Effector CD4-positive, alpha-beta T cell (primary cell): ENCODE measurements at regions not wholly inside any gene's neighbourhood (a gene's known extent, or its start where the extent isn't known, plus 50 kb on each side); places are given as distances from the start of the nearest gene placed in this dataset.
"Not testable (repeated sequence)": the region's sequence is repeated elsewhere in the genome, so short reads cannot be mapped to it uniquely, and the experiment has no call there.

Experiments used
- DNase-seq: peaks from one replicate; pipeline ENCODE4 v3.0.0-alpha.2; 2020

DNA sequence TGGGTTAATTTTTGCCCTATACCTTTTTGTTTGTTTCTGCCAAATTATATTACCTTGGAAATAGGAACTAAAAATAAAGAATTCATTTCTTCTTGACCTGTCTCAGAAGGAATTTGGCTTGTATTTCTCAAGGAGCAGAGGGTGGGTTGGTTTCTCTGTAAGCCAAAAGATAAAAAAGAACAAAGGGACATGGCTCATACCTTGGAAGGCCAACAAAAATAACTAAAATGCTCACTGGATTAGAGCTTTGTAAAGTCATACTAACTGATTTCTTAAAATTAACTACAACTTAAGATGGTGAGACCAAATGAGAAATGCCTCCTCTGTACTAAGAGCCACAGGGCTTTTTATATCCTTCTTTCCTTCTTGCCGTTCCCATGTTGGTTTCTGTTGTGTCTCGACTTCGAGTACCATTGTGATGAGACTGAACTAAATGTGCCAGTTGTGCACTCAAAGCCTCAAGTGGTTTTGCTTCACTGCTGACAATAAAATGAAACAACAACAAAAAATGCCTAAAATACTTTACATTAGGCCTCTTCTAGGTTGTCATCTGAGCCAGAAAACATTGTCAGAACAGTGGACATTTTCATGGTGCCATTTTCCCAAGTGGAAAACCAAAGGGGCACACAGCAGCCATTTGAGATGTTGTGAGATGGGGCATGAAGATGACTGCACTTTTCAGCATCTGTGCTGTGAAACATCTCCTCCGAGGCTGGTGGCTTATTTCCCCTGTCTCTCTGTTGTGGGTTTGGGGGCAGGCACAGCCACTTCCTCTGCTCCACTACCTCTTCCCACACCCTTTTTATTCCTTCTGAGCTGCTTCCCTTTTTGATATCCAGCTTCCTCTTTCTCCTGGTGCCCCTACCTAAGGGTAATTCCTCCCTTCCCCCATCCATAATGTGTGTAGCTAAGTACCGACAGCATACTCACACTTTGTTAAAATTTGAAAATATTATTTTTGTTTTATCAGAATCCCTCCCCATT is 51.8 kb upstream of the AGR3 start:
- DNase-seq = no peak

DNA sequence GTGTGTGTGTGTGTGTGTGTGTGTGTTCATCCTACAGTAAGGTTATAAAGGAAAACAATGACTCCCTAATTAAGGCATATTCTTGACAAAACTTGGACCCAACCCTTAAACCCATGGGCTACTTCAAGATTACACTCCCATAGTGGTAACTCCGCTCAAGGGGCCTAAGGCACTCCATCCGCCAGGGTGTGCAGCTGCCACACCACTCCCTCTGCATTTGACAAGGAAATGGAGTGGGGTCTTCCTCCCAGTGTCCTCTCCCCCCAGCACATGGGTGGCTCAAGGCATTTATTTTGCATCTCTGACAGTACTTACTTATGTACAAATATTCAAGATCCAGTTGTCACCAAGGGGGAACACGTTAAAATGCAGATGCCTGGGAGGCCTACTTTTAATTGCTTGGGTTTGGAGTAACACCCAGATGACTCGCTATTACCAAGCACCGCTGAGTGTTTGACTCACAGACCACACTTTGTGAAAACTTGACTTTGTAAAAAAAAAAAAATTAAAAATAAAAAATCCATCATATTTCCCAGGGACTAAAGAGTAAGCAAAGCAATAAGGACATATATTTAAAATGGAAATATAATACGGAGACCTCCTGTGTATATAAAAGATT is 53.0 kb upstream of the AGR3 start:
- DNase-seq = no peak

DNA sequence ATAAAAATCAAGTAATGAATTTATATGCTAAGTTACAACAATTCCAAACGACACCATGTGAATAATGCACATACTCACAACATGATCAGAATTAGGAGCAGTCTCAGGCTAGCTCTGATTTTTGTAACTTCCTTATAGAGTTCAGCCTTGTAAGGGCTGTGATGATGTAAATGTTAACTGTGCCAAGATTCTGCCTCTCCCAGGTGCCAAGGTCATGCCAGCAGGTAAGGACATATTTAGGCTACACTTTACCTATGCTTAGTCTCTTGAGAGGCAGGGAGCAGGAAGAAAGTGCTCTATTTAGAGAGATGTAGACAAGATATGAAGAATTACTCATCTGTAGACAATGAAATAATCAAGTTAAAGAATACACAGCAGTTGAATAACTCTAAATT is 53.6 kb upstream of the AGR3 start:
- DNase-seq = no peak

DNA sequence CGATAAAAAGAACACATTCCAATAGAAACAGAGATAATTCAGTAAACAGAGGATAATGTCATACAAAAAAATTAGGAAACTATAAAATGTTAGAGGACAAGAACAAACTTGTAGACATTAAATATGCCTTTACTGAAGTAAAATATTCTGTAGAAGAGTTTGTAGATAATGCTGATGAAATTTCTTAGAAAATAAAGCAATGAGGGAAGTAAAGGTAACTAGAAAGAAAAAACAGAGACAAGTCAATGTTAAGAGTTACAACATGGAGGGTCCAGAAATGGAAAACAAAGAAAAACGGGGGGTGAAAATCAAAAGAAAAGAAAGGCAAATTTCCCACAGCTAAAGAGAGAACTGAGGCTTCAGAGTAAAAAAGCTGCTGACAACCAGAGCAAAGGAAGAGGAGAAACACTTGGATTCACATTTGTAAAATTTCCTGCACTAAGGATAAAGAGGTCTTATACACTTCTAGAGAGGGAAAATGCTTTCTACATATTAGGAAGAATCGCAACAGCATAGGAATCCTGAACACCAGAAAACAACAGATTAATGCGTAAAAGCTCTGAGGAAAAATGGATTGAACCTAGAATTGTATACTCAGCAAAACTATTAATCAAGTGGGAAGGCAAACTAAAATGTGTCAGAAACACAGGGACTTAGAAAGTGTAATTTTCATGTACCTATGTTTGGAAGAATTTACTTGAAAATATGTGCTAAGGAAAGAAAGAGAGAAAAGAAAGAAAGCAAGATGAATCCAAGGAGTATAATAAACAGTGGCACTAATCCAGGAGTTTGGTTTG is 55.0 kb upstream of the AGR3 start:
- no peak for DNase-seq

DNA sequence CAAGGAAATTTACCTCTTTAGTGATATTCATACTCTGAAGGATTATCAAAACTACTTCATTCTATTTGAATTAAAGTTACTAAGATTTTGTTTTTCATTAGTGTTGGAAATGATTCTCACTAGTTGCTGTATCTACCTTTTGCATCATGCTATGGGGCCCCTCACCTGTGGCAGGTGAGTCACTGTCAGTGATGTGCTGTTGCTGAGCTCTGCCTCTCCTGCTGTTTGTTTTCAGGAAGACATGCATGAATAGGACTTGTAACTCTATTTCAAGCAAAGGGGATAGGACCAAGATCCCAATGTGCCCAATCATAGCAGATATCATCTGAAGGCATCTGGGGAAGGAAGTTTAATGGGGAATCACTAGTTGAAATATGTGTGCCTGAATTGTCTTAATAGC is 57.4 kb upstream of the AGR3 start:
- no peak for DNase-seq

DNA sequence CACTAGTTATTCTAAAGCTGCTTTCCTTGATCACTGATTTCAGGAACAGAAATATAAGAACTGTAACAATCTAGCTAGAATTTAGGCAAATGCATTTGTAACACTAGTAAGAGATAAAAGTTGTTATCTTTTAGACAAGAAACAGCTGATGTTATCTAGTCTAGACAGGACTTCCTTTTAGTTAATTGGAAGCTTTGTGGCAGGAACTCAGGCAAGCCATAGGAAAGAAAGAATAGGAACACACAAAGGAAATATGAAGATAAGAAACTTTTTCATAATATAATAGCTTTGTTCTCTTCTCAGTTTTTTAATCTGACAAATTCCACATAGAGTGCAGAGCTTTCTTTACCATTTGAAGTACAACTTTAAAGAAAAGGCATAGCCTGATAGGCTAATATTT is 59.0 kb upstream of the AGR3 start:
- no peak for DNase-seq

DNA sequence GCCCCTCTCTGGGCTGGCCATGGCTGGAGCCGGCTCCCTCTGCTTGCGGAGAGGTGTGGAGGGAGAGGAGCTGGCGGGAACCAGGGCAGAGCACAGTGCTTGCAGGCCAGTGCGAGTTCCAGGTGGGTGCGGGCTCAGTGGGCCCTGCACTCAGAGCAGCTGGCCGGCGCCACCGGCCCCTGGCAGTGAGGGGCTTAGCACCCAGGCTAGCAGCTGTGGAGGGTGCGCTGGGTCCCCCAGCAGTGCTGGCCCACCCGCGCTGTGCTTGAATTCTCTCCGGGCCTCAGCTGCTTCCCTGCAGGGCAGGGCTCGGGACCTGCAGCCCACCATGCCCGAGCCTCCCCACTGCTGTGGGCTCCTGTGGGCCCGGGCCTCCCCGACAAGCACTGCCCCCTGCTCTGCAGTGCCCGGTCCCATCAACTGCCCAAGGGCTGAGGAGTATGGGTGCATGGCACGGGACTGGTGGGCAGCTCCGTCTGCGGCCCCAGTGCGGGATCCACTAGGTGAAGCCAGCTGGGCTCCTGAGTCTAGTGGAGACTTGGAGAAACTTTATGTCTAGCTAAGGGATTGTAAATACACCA is 61.2 kb upstream of the AGR3 start:
- no peak for DNase-seq

DNA sequence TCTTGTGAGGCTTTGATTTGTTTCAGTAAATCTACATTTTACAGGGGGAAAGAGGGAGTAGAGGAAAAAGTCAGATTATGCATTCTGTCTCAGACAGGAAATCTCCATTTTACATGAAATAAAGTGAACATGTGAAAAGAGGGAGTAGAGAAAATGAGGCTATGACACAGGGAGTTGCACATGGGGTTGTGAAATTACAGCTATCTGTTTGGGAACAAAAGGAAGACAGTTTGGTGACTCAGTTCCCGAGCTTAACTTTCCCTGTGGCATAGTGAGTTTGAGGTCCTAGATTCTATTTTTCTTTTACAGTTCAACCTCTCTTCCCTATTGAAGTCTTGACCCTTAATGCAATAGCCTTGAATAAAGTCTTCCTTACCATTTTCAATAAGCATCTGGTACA is 63.2 kb upstream of the AGR3 start:
- no peak for DNase-seq

DNA sequence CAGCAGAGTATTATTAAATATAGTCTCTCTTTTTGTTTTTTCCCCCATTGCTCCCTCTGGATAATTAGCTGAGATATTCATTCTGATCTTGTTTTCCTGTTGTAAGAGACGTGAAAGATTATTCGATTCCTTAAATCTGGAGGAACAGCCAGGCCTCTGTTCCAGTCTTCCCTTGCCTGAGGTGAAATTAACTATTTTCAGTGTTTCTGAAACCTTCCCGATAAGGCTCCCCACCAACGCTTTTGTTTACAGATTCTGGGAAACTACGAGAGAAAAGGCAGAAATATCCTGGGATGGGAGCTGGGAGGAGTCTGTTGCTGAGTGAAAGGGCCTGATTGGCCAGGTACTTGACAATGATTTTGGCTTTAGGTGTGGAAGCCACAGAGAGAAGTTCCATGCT is 63.6 kb upstream of the AGR3 start:
- DNase-seq = no peak

DNA sequence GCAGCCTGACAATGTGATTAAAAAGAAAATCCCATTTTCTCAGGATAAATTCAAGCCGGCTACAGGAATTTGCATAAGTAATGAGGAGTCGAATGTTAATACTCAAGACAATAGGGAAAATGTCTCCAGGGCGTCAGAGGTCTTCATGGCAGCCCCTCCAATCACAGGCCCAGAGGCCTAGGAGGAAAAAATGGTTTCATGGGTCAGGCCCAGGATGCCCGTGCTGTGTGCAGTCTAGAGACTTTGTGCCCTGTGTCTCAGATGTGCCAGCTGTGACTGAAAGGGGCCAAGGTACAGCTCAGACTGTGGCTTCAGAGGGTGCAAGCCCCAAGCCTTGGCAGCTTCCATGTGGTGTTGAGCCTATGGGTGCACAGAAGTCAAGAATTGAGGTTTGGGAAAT is 66.3 kb upstream of the AGR3 start:
- not testable (repeated sequence) for DNase-seq

DNA sequence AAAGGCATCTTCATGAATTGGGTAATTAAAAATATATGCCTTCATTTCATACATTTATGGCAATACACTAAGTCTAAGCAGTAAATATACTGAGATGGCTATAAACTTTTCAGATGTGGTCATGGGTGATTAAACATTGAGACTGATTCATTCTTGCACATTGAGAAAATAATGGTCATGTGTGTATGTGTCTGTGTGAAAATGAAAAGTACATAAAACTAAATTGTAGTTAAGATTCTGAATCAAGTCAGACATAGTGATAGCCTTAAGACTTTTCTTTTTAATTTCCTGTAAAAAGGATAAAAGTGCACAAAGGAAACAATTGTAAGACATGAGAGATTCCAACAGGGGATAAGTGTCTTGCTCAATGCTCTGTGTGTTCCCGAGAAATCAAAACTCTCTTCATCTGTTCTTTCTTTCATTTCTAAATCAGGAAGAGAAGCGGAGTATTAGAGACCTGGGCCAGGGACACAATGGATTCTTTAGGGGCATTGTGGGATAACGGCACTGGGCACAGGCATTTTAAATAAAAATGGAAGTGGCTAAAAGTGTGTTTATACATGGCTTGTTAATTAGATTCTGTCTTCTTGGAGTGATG is 69.8 kb upstream of the AGR3 start:
- DNase-seq = no peak

DNA sequence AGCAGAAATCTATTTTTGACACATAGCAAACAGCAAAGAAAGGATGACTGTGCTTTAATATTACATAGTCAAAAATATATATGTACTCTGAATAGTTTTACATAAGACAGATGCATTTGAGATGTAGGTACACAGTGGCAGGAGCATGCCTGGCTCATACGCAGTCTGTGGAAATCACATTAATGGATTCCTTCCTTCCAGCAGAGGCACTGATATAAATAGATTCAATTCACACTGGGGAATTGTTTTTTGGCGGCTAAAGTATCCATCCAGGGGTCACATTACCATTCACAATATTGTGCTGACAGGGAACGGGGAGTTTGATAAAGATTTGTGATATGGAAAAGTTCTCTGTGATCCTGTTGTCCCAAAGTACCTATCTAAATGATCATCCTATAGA is 72.5 kb upstream of the AGR3 start:
- DNase-seq = no peak

DNA sequence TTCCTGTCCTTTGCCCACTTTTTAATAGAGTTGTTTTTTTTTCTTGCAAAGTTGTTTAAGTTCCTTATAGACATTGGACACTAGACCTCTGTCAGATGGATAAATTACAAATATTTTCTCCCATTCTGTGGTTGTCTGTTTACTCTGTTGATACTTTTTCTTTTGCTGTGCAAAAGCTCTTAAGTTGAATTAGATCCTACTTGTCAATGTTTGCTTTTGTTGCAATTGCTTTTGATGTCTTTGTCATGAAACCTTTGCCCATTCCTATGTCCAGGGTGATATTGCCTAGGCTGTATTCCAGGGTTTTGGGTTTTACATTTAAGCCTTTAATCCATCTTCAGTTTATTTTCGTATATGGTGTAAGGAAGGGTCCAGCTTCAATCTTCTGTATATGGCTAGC is 76.9 kb upstream of the AGR3 start:
- no peak for DNase-seq

DNA sequence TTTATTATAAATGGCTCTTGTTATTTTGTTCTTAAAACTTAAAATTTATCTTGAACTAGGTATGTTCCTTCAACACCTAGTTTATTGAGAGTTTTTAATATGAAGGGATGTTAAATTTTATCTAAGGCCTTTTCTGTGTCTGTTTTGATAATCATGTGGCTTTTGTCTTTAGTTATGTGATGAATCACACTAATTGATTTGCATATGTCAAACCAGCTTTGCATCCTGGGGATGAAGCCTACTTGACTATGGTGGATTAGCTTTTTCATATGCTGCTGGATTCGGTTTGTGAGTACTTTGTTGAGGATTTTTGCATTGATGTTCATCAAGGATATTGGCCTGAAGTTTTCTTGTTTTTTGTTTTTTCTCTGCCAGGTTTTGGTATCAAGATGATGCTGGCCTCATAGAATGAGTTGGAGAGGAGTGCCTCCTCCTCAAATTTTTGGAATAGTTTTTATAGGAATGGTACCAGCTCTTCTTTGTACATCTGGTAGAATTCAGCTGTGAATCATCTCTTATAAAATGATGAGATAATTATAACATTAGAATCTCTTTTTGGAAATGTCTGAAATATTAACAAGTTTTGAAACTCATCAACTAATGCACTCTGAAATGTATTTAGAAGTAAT is 78.7 kb upstream of the AGR3 start:
- no peak for DNase-seq

DNA sequence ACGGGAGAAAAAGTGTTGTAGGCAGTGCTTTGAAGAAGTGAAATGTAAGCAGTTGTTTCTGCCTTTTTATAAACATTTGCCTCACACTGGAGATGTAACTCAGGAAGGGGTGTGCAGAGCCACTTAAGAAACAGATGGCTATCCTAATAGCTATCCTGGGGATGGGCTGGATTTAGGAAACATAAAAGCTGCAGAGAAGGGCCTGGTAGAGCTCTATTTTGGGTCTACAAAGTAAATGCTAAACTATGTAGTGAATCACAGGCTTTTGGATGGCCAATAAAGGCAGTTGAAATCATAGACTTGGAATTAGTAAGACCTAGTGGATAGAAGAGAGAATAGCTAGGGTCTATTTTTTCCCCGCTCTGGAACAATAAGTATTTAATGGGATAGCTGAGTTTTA is 79.9 kb upstream of the AGR3 start:
- DNase-seq = no peak

DNA sequence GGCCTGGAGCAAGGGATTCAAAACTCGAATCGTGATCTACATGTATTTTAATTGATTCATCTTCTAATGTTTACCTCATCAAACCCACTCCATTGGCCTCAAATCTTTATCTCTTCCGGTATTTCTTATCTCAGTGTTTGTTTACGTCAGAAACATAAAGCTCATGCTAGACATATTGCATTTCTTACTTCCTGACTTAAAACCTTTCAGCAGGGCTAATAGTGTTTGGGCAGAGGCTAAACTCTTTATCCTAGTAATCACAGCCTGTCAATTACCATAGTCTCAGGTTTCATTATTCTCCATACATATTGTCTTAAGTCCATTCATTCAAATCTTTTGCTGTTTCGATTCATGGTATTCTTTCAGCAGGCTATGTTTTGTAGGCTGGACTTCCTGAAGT is 81.3 kb upstream of the AGR3 start:
- no peak for DNase-seq

DNA sequence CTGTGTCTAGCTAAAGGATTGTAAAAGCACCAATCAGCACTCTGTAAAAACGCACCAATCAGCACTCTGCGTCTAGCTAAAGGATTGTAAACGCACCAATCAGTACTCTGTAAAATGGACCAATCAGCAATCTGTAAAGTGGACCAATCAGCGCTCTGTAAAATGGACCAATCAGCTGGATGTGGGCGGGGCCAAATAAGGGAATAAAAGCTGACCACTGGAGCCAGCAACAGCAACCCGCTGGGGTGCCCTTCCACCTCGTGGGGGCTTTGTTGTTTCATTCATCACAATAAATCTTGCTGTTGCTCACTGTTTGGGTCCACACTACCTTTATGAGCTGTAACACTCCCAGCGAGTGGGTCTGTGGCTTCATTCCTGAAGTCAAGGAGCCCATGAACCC is 83.9 kb upstream of the AGR3 start:
- DNase-seq = not testable (repeated sequence)

DNA sequence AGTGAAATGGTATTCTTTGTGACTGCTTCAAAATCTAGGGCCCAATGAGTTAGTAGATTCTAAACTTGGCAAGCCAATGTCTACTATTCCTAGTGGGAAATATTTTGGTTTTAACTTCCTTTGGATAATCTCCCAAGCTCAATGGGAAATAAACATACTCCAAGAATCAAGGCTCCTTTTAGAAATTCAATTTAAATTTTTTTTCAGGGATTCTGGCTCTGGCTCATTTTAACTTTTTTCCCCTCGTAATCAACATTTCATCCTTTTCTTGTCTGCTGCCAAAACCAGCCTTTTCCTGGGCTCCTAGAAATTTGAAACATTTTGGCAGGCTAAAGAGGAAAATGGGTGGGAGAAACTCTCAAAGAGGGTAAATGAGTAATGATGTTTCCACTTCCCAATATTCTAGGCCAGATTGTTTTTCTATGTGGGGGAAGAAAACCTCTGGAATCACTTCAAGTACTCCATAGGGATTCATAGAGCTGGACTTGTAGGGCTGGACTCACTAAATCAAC is 85.6 kb upstream of the AGR3 start:
- DNase-seq = no peak

DNA sequence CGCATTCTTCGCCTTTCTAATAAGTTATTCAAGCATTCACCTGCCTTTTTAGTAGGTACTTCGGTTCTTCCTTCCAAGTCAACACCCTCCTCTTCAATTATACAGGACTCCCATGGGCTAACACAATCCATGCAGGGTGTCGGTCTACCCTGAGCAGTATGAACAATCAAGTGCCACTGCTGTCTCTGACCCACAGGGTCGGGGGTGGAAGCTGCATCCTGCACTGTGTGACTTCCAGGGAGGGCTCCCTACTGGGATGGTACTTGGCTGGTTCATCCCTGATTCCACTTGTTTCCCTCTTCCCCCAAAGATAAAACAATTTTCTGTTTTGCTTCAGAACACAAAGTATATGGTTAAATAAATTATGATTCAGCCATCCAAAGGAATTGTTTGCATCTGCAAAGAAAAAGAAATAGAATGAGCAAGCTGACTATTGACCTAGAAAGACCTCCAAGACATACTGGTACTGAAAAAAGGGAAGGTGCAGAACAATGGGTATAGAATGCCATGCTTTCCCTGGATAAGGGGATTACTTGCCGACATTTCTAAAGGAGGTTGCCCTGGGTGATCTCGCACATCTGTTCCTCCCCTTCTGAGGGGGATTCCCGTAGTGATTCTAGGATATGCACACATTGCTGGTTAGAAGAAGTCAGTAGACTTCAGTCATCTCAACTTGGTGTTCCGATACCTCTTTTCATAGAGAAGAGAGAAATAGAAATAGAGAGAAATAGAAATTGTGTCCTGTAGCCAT is 89.1 kb upstream of the AGR3 start:
- no peak for DNase-seq

DNA sequence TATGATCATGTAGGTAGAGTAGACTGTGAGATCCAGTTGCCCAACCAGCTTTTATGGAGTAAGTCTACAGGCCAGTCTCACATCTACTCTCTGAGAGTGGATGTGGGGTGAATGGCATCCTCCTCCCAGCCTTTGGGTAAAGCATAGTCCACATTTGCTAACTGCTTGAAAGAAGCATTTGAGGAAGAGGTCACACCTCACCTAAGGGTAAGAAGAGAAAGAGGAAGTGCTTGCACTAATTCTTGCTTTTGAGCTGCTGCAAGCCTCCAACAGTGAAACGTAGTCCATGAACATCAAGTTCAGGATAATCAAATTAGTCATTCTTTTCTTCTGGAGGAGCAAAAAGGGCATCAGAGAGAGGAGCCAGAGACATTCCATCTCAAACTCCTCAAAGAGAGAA is 93.9 kb upstream of the AGR3 start:
- DNase-seq = no peak
